ENCODE measurements at regions not wholly inside any gene's neighbourhood (a gene's known extent, or its start where the extent isn't known, plus 50 kb on each side); places are given as distances from the start of the nearest gene placed in this dataset.

- DNase-seq (ENCODE audit: low spot score): peak; percentile 22
Measured at GRCh38 chr2:212708355-212708754, 169.8 kb upstream of the ERBB4 start.

- no peak for DNase-seq (ENCODE audit: low spot score)
Measured at GRCh38 chr2:212695426-212695825, 156.8 kb upstream of the ERBB4 start.

GRCh38 chr2:212694398-212694797 is 155.8 kb upstream of the ERBB4 start:
- DNase-seq (ENCODE audit: low spot score): no peak

- DNase-seq (ENCODE audit: low spot score): no peak
Measured at GRCh38 chr2:212692466-212692865, 153.9 kb upstream of the ERBB4 start.

- DNase-seq (ENCODE audit: low spot score): peak; percentile 68
Measured at GRCh38 chr2:212686285-212686895, 147.8 kb upstream of the ERBB4 start.

GRCh38 chr2:212683346-212684097 is 144.9 kb upstream of the ERBB4 start:
- peak; percentile 50 for DNase-seq (ENCODE audit: low spot score)

- no peak for DNase-seq (ENCODE audit: low spot score)
Measured at GRCh38 chr2:212682937-212683336, 144.3 kb upstream of the ERBB4 start.

- no peak for DNase-seq (ENCODE audit: low spot score)
Measured at GRCh38 chr2:212677466-212677865, 138.9 kb upstream of the ERBB4 start.

GRCh38 chr2:212672186-212672585 is 133.6 kb upstream of the ERBB4 start:
- DNase-seq (ENCODE audit: low spot score): no peak

- no peak for DNase-seq (ENCODE audit: low spot score)
Measured at GRCh38 chr2:212669761-212670160, 131.2 kb upstream of the ERBB4 start.

- DNase-seq (ENCODE audit: low spot score): no peak
Measured at GRCh38 chr2:212667751-212668316, 129.2 kb upstream of the ERBB4 start.

GRCh38 chr2:212665948-212666347 is 127.3 kb upstream of the ERBB4 start:
- no peak for DNase-seq (ENCODE audit: low spot score)

GRCh38 chr2:212659441-212659840 is 120.8 kb upstream of the ERBB4 start:
- DNase-seq (ENCODE audit: low spot score): no peak

GRCh38 chr2:212649646-212650045 is 111.0 kb upstream of the ERBB4 start:
- DNase-seq (ENCODE audit: low spot score): no peak

- peak; percentile 86 for DNase-seq (ENCODE audit: low spot score)
Measured at GRCh38 chr2:212646698-212647366, 108.2 kb upstream of the ERBB4 start.

- DNase-seq (ENCODE audit: low spot score): no peak
Measured at GRCh38 chr2:212644195-212644837, 105.7 kb upstream of the ERBB4 start.

- DNase-seq (ENCODE audit: low spot score): peak; percentile 81
Measured at GRCh38 chr2:212640428-212640827, 101.8 kb upstream of the ERBB4 start.

- DNase-seq (ENCODE audit: low spot score): no peak
Measured at GRCh38 chr2:212638694-212639093, 100.1 kb upstream of the ERBB4 start.

- DNase-seq (ENCODE audit: low spot score): no peak
Measured at GRCh38 chr2:212628586-212628985, 90.0 kb upstream of the ERBB4 start.

- no peak for DNase-seq (ENCODE audit: low spot score)
Measured at GRCh38 chr2:212626371-212626918, 87.8 kb upstream of the ERBB4 start.

GRCh38 chr2:212619954-212620353 is 81.4 kb upstream of the ERBB4 start:
- DNase-seq (ENCODE audit: low spot score): peak; percentile 35

- peak; percentile 69 for DNase-seq (ENCODE audit: low spot score)
Measured at GRCh38 chr2:212618636-212619035, 80.0 kb upstream of the ERBB4 start.

Data from kidney tubule cell (primary cell).